ENCODE measurements at regions not wholly inside any gene's neighbourhood (a gene's known extent, or its start where the extent isn't known, plus 50 kb on each side); places are given as distances from the start of the nearest gene placed in this dataset.

GRCh38 chr3:82165266-82165665 is 403.8 kb upstream of the GBE1 start:
- TF ChIP-seq, protein P1, sequence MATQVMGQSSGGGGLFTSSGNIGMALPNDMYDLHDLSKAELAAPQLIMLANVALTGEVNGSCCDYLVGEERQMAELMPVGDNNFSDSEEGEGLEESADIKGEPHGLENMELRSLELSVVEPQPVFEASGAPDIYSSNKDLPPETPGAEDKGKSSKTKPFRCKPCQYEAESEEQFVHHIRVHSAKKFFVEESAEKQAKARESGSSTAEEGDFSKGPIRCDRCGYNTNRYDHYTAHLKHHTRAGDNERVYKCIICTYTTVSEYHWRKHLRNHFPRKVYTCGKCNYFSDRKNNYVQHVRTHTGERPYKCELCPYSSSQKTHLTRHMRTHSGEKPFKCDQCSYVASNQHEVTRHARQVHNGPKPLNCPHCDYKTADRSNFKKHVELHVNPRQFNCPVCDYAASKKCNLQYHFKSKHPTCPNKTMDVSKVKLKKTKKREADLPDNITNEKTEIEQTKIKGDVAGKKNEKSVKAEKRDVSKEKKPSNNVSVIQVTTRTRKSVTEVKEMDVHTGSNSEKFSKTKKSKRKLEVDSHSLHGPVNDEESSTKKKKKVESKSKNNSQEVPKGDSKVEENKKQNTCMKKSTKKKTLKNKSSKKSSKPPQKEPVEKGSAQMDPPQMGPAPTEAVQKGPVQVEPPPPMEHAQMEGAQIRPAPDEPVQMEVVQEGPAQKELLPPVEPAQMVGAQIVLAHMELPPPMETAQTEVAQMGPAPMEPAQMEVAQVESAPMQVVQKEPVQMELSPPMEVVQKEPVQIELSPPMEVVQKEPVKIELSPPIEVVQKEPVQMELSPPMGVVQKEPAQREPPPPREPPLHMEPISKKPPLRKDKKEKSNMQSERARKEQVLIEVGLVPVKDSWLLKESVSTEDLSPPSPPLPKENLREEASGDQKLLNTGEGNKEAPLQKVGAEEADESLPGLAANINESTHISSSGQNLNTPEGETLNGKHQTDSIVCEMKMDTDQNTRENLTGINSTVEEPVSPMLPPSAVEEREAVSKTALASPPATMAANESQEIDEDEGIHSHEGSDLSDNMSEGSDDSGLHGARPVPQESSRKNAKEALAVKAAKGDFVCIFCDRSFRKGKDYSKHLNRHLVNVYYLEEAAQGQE (IDR thresholded peaks at IDR 0.05; ENCODE audit: insufficient replicate concordance, low read depth), result no peak
- TF ChIP-seq, protein P2, sequence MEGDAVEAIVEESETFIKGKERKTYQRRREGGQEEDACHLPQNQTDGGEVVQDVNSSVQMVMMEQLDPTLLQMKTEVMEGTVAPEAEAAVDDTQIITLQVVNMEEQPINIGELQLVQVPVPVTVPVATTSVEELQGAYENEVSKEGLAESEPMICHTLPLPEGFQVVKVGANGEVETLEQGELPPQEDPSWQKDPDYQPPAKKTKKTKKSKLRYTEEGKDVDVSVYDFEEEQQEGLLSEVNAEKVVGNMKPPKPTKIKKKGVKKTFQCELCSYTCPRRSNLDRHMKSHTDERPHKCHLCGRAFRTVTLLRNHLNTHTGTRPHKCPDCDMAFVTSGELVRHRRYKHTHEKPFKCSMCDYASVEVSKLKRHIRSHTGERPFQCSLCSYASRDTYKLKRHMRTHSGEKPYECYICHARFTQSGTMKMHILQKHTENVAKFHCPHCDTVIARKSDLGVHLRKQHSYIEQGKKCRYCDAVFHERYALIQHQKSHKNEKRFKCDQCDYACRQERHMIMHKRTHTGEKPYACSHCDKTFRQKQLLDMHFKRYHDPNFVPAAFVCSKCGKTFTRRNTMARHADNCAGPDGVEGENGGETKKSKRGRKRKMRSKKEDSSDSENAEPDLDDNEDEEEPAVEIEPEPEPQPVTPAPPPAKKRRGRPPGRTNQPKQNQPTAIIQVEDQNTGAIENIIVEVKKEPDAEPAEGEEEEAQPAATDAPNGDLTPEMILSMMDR (IDR thresholded peaks at IDR 0.05; ENCODE audit: insufficient read depth, low read length), result no peak

Measured in HL-60 (cell line).